WTC11 (cell line): ENCODE measurements at regions not wholly inside any gene's neighbourhood (a gene's known extent, or its start where the extent isn't known, plus 50 kb on each side); places are given as distances from the start of the nearest gene placed in this dataset.

Experiments used
- ESRRA ChIP-seq: sonication (generic); formaldehyde crosslinking; IDR thresholded peaks from 2 replicates; pipeline ENCODE4 v1.8.1; 2022; ENCODE audit warnings: mild to moderate bottlenecking, missing genetic modification reagents, borderline replicate concordance
- FOXJ3 ChIP-seq: sonication (generic); formaldehyde crosslinking; IDR thresholded peaks from 2 replicates; pipeline ENCODE4 v1.9.0; 2021; ENCODE audit warnings: missing genetic modification reagents, mild to moderate bottlenecking, borderline replicate concordance
- SP1 ChIP-seq: sonication (generic); formaldehyde crosslinking; conservative IDR thresholded peaks from 2 replicates; pipeline ENCODE4 v1.8.1; 2022; ENCODE audit warnings: missing genetic modification reagents
- ZNF396 ChIP-seq: fragments of 250-450 bp; sonication (Bioruptor Pico); IDR thresholded peaks from 2 replicates; pipeline ENCODE4 v1.8.0; 2021; ENCODE audit warnings: mild to moderate bottlenecking, moderate library complexity, borderline replicate concordance
- TF ChIP-seq, protein P1 (sequence below): fragments of 200-600 bp; IDR thresholded peaks from 2 replicates; pipeline ENCODE4 v1.8.0; 2022; ENCODE audit warnings: antibody characterized with exemption
- TF ChIP-seq, protein P2 (sequence below): sonication (generic); formaldehyde crosslinking; conservative IDR thresholded peaks from 2 replicates; pipeline ENCODE4 v1.8.1; 2022; ENCODE audit warnings: mild to moderate bottlenecking, missing genetic modification reagents
- TF ChIP-seq, protein P3 (sequence below): fragments of 250-450 bp; sonication (Bioruptor Pico); IDR thresholded peaks from 2 replicates; pipeline ENCODE4 v1.9.0; 2021; ENCODE audit warnings: mild to moderate bottlenecking
- TF ChIP-seq, protein P4 (sequence below): sonication (generic); formaldehyde crosslinking; IDR thresholded peaks from 2 replicates; pipeline ENCODE4 v1.8.0; 2022; ENCODE audit warnings: mild to moderate bottlenecking, missing genetic modification reagents
- TF ChIP-seq, protein P5 (sequence below): sonication (generic); formaldehyde crosslinking; IDR thresholded peaks from 2 replicates; pipeline ENCODE4 v1.8.1; 2022; ENCODE audit warnings: low read depth, missing genetic modification reagents, borderline replicate concordance

DNA sequence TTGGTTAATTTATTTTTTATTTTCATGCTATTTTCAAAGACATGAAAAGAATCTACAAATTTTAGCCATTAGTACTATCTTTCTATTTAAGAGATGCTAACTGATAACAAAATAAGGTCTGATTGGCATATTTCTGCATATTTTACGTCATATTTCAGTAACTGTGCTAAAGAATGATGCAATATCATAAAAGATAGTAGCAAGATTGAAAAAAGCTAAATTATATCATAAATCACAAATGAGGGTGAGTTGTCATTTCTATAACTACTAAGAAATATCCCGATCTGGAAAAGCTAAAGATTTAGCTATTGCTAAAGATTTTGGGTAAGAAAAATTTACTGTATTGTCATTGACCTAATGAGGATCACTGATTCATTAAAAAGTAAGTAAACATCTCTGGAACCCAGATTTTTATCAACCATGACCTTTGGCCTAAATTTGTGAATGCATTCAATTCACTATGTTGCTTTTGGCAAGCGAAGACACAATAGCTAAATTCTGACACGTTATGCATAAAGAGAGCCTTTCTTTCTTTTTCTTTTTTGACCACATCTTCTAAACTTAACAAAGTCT lies 103.6 kb downstream of the HPGD start:
- no peak for TF ChIP-seq FOXJ3
- no peak for TF ChIP-seq ESRRA (CRISPR knock-in tag)
- TF ChIP-seq, protein P1, sequence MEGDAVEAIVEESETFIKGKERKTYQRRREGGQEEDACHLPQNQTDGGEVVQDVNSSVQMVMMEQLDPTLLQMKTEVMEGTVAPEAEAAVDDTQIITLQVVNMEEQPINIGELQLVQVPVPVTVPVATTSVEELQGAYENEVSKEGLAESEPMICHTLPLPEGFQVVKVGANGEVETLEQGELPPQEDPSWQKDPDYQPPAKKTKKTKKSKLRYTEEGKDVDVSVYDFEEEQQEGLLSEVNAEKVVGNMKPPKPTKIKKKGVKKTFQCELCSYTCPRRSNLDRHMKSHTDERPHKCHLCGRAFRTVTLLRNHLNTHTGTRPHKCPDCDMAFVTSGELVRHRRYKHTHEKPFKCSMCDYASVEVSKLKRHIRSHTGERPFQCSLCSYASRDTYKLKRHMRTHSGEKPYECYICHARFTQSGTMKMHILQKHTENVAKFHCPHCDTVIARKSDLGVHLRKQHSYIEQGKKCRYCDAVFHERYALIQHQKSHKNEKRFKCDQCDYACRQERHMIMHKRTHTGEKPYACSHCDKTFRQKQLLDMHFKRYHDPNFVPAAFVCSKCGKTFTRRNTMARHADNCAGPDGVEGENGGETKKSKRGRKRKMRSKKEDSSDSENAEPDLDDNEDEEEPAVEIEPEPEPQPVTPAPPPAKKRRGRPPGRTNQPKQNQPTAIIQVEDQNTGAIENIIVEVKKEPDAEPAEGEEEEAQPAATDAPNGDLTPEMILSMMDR, result no peak
- TF ChIP-seq SP1 (CRISPR knock-in tag), result no peak
- TF ChIP-seq ZNF396 (CRISPR knock-in tag), result no peak
- TF ChIP-seq, protein P2, sequence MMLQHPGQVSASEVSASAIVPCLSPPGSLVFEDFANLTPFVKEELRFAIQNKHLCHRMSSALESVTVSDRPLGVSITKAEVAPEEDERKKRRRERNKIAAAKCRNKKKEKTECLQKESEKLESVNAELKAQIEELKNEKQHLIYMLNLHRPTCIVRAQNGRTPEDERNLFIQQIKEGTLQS (CRISPR knock-in tag), result no peak
- TF ChIP-seq, protein P3, sequence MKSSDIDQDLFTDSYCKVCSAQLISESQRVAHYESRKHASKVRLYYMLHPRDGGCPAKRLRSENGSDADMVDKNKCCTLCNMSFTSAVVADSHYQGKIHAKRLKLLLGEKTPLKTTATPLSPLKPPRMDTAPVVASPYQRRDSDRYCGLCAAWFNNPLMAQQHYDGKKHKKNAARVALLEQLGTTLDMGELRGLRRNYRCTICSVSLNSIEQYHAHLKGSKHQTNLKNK (CRISPR knock-in tag), result no peak
- TF ChIP-seq, protein P4, sequence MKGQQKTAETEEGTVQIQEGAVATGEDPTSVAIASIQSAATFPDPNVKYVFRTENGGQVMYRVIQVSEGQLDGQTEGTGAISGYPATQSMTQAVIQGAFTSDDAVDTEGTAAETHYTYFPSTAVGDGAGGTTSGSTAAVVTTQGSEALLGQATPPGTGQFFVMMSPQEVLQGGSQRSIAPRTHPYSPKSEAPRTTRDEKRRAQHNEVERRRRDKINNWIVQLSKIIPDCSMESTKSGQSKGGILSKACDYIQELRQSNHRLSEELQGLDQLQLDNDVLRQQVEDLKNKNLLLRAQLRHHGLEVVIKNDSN (CRISPR knock-in tag), result no peak
- TF ChIP-seq, protein P5, sequence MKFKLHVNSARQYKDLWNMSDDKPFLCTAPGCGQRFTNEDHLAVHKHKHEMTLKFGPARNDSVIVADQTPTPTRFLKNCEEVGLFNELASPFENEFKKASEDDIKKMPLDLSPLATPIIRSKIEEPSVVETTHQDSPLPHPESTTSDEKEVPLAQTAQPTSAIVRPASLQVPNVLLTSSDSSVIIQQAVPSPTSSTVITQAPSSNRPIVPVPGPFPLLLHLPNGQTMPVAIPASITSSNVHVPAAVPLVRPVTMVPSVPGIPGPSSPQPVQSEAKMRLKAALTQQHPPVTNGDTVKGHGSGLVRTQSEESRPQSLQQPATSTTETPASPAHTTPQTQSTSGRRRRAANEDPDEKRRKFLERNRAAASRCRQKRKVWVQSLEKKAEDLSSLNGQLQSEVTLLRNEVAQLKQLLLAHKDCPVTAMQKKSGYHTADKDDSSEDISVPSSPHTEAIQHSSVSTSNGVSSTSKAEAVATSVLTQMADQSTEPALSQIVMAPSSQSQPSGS, result no peak
